CD14-positive monocyte (primary cell): ENCODE measurements at regions not wholly inside any gene's neighbourhood (a gene's known extent, or its start where the extent isn't known, plus 50 kb on each side); places are given as distances from the start of the nearest gene placed in this dataset.

Source experiments
- DNase-seq, 3 donors: peaks; one replicate each; pipeline ENCODE4 v3.0.0-alpha.2; 2011 to 2022
- H2AFZ ChIP-seq: 2 replicates; pipeline ENCODE4 v1.6.0; 2012; ENCODE audit warnings: mild to moderate bottlenecking, low read depth, low read length, inconsistent platforms; ENCODE audit not compliant: insufficient read depth, poor library complexity, severe bottlenecking
- H3K27ac ChIP-seq, 2 donors: 1 replicate in 1 of 2; 2 replicates in 1 of 2; pipeline ENCODE4 v1.5.1; 2012 to 2013; ENCODE audit warnings: low read length in 2 of 2, control low read depth in 1 of 2, inconsistent platforms in 1 of 2, low read depth in 1 of 2, mild to moderate bottlenecking in 1 of 2
- H3K27me3 ChIP-seq, 2 donors: one replicate each; pipeline versions ENCODE4 v1.6.0 to v1.6.1; 2011 to 2013; ENCODE audit warnings: low read length in 2 of 2; ENCODE audit not compliant: control insufficient read depth in 2 of 2, insufficient read depth in 2 of 2
- H3K36me3 ChIP-seq, 2 donors: replicated peaks in 1 of 2; 1 replicate in 1 of 2; 2 replicates in 1 of 2; pipeline versions ENCODE4 v1.5.1 to v1.6.1; 2012 to 2013; ENCODE audit warnings: low read length in 2 of 2, control low read depth in 1 of 2, inconsistent platforms in 1 of 2, mild to moderate bottlenecking in 1 of 2; ENCODE audit not compliant: insufficient read depth in 2 of 2, control insufficient read depth in 1 of 2
- H3K4me1 ChIP-seq, 2 donors: 1 replicate in 1 of 2; 2 replicates in 1 of 2; pipeline versions ENCODE4 v1.5.1 to v1.6.1; 2012 to 2013; ENCODE audit warnings: low read length in 2 of 2, control low read depth in 1 of 2, inconsistent platforms in 1 of 2, mild to moderate bottlenecking in 1 of 2, moderate library complexity in 1 of 2; ENCODE audit not compliant: insufficient read depth in 2 of 2, control insufficient read depth in 1 of 2
- H3K4me2 ChIP-seq: replicated peaks from 2 replicates; pipeline ENCODE3; 2012; ENCODE audit warnings: low read length, moderate library complexity, mild to moderate bottlenecking; ENCODE audit not compliant: poor library complexity, severe bottlenecking; ENCODE audit errors: extremely low read depth
- H3K4me3 ChIP-seq, 3 experiments: fragments of 200-600 bp in 1 of 3; sonication (generic) in 1 of 3; replicated peaks in 1 of 3; 1 replicate in 2 of 3; 2 replicates in 1 of 3; pipeline ENCODE4 v1.5.1; 2011 to 2013; ENCODE audit warnings: low read length in 3 of 3, mild to moderate bottlenecking in 3 of 3, control low read depth in 2 of 3, low read depth in 2 of 3, inconsistent platforms in 1 of 3, moderate library complexity in 1 of 3
- H3K79me2 ChIP-seq: 2 replicates; pipeline ENCODE4 v1.6.0; 2012; ENCODE audit warnings: mild to moderate bottlenecking, control low read depth, inconsistent platforms, low read length, moderate library complexity; ENCODE audit not compliant: insufficient read depth
- H3K9ac ChIP-seq: 2 replicates; pipeline ENCODE4 v1.6.0; 2017; ENCODE audit warnings: low read length, mild to moderate bottlenecking; ENCODE audit not compliant: insufficient read depth, poor library complexity, severe bottlenecking
- H3K9me3 ChIP-seq, 2 donors: replicated peaks in 1 of 2; 1 replicate in 1 of 2; 2 replicates in 1 of 2; pipeline versions ENCODE4 v1.5.1 to v1.6.1; 2012 to 2013; ENCODE audit warnings: low read length in 2 of 2, control low read depth in 1 of 2; ENCODE audit not compliant: control insufficient read depth in 1 of 2, insufficient read depth in 1 of 2
- H4K20me1 ChIP-seq: 2 replicates; pipeline ENCODE4 v1.6.0; 2012; ENCODE audit warnings: mild to moderate bottlenecking, low read length, control low read depth, moderate library complexity; ENCODE audit not compliant: insufficient read depth
- H3K27ac Mint-ChIP-seq, 7 donors: one replicate each; pipeline ENCODE4 v1.8.0; 2020; ENCODE audit warnings: mild to moderate bottlenecking in 7 of 7, mixed read lengths in 7 of 7, moderate library complexity in 6 of 7, inconsistent platforms in 2 of 7
- H3K27me3 Mint-ChIP-seq, 3 donors: one replicate each; pipeline ENCODE4 v1.8.0; 2021 to 2022; ENCODE audit warnings: low read depth in 3 of 3, mild to moderate bottlenecking in 3 of 3, mixed read lengths in 3 of 3, moderate library complexity in 3 of 3, inconsistent platforms in 1 of 3
- H3K36me3 Mint-ChIP-seq, 2 donors: one replicate each; pipeline ENCODE4 v1.8.0; 2020; ENCODE audit warnings: mixed read lengths in 2 of 2, inconsistent platforms in 1 of 2, mild to moderate bottlenecking in 1 of 2
- H3K4me1 Mint-ChIP-seq: one replicate; pipeline ENCODE4 v1.8.0; 2020; ENCODE audit warnings: mild to moderate bottlenecking, mixed read lengths
- H3K4me3 Mint-ChIP-seq, 2 donors: one replicate each; pipeline ENCODE4 v1.8.0; 2020; ENCODE audit warnings: mild to moderate bottlenecking in 2 of 2, mixed read lengths in 2 of 2, moderate library complexity in 1 of 2
- H3K9me3 Mint-ChIP-seq, 7 donors: one replicate each; pipeline ENCODE4 v1.8.0; 2020 to 2022; ENCODE audit warnings: mixed read lengths in 7 of 7, mild to moderate bottlenecking in 6 of 7, moderate library complexity in 6 of 7, inconsistent platforms in 2 of 7
- CTCF ChIP-seq: fragments of 200-600 bp; IDR thresholded peaks from one replicate; pipeline ENCODE4 v1.8.0; 2022; ENCODE audit warnings: antibody characterized with exemption, mild to moderate bottlenecking
- WGBS: methylation state at CpG from one replicate; pipeline ENCODE4 v1.1.5; 2013; ENCODE audit warnings: missing lambda C conversion rate; ENCODE audit not compliant: insufficient coverage; 5-methylcytosine and 5-hydroxymethylcytosine counted together
- intact Hi-C, 2 donors: fragments of 100-400 bp; cut with micrococcal nuclease; formaldehyde crosslinking; loops; one replicate each; pipeline versions ENCODE4 v1.15.0 to v1.15.1; 2023

GRCh38 chr12:85610194-85610593, 226.0 kb downstream of the RASSF9 start:
- no peaks in the 10 kb centered on the region for H3K27me3 ChIP-seq

GRCh38 chr12:85616201-85616600, 220.0 kb downstream of the RASSF9 start:
- Mint-ChIP-seq H3K9me3 (peaks cover 0 to 3% (median 0%) of the 10 kb centered on the region in 7 donors), H3K36me3 (no peaks in the 10 kb centered on the region), H3K4me3 (no peak overlapping the region), H3K4me1 (no peaks in the 10 kb centered on the region), H3K27me3 (peaks cover 0 to 2% (median 0%) of the 10 kb centered on the region in 3 donors), H3K27ac (no peak overlapping the region)
- Histone ChIP-seq H4K20me1 (no peaks in the 10 kb centered on the region), H2AFZ (no peak overlapping the region), H3K4me2 (no peak overlapping the region), H3K36me3 (no peaks in the 10 kb centered on the region), H3K27me3 (no peaks in the 10 kb centered on the region), H3K9ac (no peak overlapping the region), H3K79me2 (no peaks in the 10 kb centered on the region), H3K27ac (no peak overlapping the region), H3K9me3 (no peaks in the 10 kb centered on the region), H3K4me3 (no peak overlapping the region), H3K4me1 (no peaks in the 10 kb centered on the region)
- intact Hi-C loops = no loop called here
- DNase-seq = no peak
- no peak for TF ChIP-seq CTCF
- no CpG with 5 or more reads among the region's 2 CpGs for WGBS

More at GRCh38 chr12:85610194-85610593, 226.0 kb downstream of the RASSF9 start:
- Histone ChIP-seq H2AFZ (no peak overlapping the region), H3K79me2 (no peaks in the 10 kb centered on the region), H3K4me1 (no peaks in the 10 kb centered on the region), H4K20me1 (no peaks in the 10 kb centered on the region), H3K9me3 (no peaks in the 10 kb centered on the region), H3K9ac (no peak overlapping the region), H3K36me3 (no peaks in the 10 kb centered on the region), H3K27ac (no peak overlapping the region), H3K4me2 (no peak overlapping the region), H3K4me3 (no peak overlapping the region)
- H3K27me3 Mint-ChIP-seq = no peaks in the 10 kb centered on the region
- peaks cover 0 to 3% (median 0%) of the 10 kb centered on the region in 7 donors for H3K9me3 Mint-ChIP-seq
- H3K4me1 Mint-ChIP-seq = no peaks in the 10 kb centered on the region
- 100% methylated on average over 2 of the region's 4 CpGs for WGBS
- no peak overlapping the region for H3K4me3 Mint-ChIP-seq
- H3K36me3 Mint-ChIP-seq = no peaks in the 10 kb centered on the region
- no peak for DNase-seq
- intact Hi-C loops = no loop called here
- no peak for TF ChIP-seq CTCF
- no peak overlapping the region for H3K27ac Mint-ChIP-seq
